ENCODE measurements at regions not wholly inside any gene's neighbourhood (a gene's known extent, or its start where the extent isn't known, plus 50 kb on each side); places are given as distances from the start of the nearest gene placed in this dataset.

DNA sequence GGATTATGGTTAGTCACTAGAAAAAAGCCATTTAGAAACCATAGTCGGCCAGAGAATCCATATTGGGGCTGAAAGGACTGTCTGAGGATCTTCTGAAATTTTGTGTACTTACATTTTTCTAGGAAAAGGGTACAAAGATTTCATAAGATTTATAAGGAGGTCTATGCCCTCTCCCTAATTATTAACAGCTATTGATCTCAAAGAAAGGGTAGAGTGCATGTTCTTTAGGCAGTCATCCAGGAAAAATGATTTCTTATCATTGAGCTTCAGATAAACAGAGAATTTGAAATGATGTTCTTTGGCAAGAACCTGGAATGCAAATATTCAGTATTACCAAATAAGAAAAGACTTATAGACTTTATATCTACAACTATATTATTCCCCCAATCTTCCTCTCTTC lies 195.3 kb downstream of the ACTR3 start:
- DNase-seq (no peak), ATAC-seq (ENCODE audit: insufficient read depth, low FRiP score) (no peak)
- Histone ChIP-seq H3K36me3 (ENCODE audit: control insufficient read depth in 4 of 4, insufficient read depth in 4 of 4, low read length in 4 of 4) (no peaks in the 10 kb centered on the region), H3K9me3 (ENCODE audit: control insufficient read depth in 4 of 4, insufficient read depth in 3 of 4, low read length in 3 of 4) (peaks cover 0 to 6% (median 0%) of the 10 kb centered on the region in 4 donors), H3K27me3 (ENCODE audit: control insufficient read depth in 3 of 3, insufficient read depth in 3 of 3, low read length in 2 of 3) (no peaks in the 10 kb centered on the region), H3K4me1 (ENCODE audit: control insufficient read depth in 5 of 5, insufficient read depth in 5 of 5, low read length in 5 of 5) (no peaks in the 10 kb centered on the region), H3K4me3 (no peak overlapping the region), H3K9ac (ENCODE audit: insufficient read depth in 1 of 2, low read length in 2 of 2) (no peak overlapping the region), H3K27ac (ENCODE audit: low read depth in 1 of 2, low read length in 1 of 2) (no peak overlapping the region)
- 47 to 66% methylated on average over 1 of the region's 1 CpG for whole genome bisulfite sequencing, 2 donors
- TF ChIP-seq, protein P1, sequence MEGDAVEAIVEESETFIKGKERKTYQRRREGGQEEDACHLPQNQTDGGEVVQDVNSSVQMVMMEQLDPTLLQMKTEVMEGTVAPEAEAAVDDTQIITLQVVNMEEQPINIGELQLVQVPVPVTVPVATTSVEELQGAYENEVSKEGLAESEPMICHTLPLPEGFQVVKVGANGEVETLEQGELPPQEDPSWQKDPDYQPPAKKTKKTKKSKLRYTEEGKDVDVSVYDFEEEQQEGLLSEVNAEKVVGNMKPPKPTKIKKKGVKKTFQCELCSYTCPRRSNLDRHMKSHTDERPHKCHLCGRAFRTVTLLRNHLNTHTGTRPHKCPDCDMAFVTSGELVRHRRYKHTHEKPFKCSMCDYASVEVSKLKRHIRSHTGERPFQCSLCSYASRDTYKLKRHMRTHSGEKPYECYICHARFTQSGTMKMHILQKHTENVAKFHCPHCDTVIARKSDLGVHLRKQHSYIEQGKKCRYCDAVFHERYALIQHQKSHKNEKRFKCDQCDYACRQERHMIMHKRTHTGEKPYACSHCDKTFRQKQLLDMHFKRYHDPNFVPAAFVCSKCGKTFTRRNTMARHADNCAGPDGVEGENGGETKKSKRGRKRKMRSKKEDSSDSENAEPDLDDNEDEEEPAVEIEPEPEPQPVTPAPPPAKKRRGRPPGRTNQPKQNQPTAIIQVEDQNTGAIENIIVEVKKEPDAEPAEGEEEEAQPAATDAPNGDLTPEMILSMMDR (IDR thresholded peaks at IDR 0.05; ENCODE audit: control extremely low read depth, extremely low read depth): no peak

- WGBS, 2 donors: 84 to 86% methylated on average over 4 of the region's 4 CpGs
- H3K4me3 ChIP-seq: no peak overlapping the region
- H3K36me3 ChIP-seq (ENCODE audit: control insufficient read depth in 4 of 4, insufficient read depth in 4 of 4, low read length in 4 of 4): no peaks in the 10 kb centered on the region
- no peak overlapping the region for H3K27ac ChIP-seq (ENCODE audit: low read depth in 1 of 2, low read length in 1 of 2)
- H3K9ac ChIP-seq (ENCODE audit: insufficient read depth in 1 of 2, low read length in 2 of 2): no peak overlapping the region
- DNase-seq: no peak
- TF ChIP-seq, protein P1 (IDR thresholded peaks at IDR 0.05; ENCODE audit: control extremely low read depth, extremely low read depth): no peak
- peaks cover 0 to 6% (median 0%) of the 10 kb centered on the region in 4 donors for H3K9me3 ChIP-seq (ENCODE audit: control insufficient read depth in 4 of 4, insufficient read depth in 3 of 4, low read length in 3 of 4)
- no peak for ATAC-seq (ENCODE audit: insufficient read depth, low FRiP score)
- no peaks in the 10 kb centered on the region for H3K27me3 ChIP-seq (ENCODE audit: control insufficient read depth in 3 of 3, insufficient read depth in 3 of 3, low read length in 2 of 3)
- H3K4me1 ChIP-seq (ENCODE audit: control insufficient read depth in 5 of 5, insufficient read depth in 5 of 5, low read length in 5 of 5): no peaks in the 10 kb centered on the region
Observed at GRCh38 chr2:114085992-114086391, 196.1 kb downstream of the ACTR3 start.

- WGBS, 2 donors: 83 to 88% methylated on average over 9 of the region's 9 CpGs
- TF ChIP-seq, protein P1 (IDR thresholded peaks at IDR 0.05; ENCODE audit: control extremely low read depth, extremely low read depth): no peak
- H3K4me1 ChIP-seq (ENCODE audit: control insufficient read depth in 5 of 5, insufficient read depth in 5 of 5, low read length in 5 of 5): no peaks in the 10 kb centered on the region
- no peak overlapping the region for H3K9ac ChIP-seq (ENCODE audit: insufficient read depth in 1 of 2, low read length in 2 of 2)
- no peak overlapping the region for H3K27ac ChIP-seq (ENCODE audit: low read depth in 1 of 2, low read length in 1 of 2)
- no peaks in the 10 kb centered on the region for H3K9me3 ChIP-seq (ENCODE audit: control insufficient read depth in 4 of 4, insufficient read depth in 3 of 4, low read length in 3 of 4)
- H3K36me3 ChIP-seq (ENCODE audit: control insufficient read depth in 4 of 4, insufficient read depth in 4 of 4, low read length in 4 of 4): no peaks in the 10 kb centered on the region
- DNase-seq (no peak), ATAC-seq (ENCODE audit: insufficient read depth, low FRiP score) (no peak)
- H3K4me3 ChIP-seq: no peak overlapping the region
- no peaks in the 10 kb centered on the region for H3K27me3 ChIP-seq (ENCODE audit: control insufficient read depth in 3 of 3, insufficient read depth in 3 of 3, low read length in 2 of 3)
Observed at GRCh38 chr2:114089636-114090319, 199.9 kb downstream of the ACTR3 start.

DNA sequence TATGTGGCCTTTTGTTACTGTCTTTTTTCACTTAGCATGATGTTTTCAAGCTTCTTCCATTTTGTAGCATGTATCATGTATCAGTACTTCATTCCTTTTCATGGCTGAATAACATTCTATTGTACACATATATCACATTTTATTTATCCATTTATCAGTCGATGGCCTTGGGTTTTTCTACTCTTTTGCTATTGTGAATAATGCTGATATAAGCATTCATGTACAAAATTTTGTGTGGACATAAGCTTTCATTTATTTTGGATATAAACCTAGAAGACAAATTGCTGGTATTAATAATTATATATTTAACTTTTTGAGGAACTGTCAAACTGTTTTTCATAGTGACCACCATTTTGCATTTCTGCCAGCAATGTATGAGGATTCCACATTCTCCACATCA lies 201.1 kb downstream of the ACTR3 start:
- TF ChIP-seq, protein P1 (IDR thresholded peaks at IDR 0.05; ENCODE audit: control extremely low read depth, extremely low read depth): no peak
- 93 to 94% methylated on average over 1 of the region's 1 CpG for WGBS, 2 donors
- no peaks in the 10 kb centered on the region for H3K4me1 ChIP-seq (ENCODE audit: control insufficient read depth in 5 of 5, insufficient read depth in 5 of 5, low read length in 5 of 5)
- no peak overlapping the region for H3K4me3 ChIP-seq
- no peak overlapping the region for H3K27ac ChIP-seq (ENCODE audit: low read depth in 1 of 2, low read length in 1 of 2)
- DNase-seq: no peak
- no peak overlapping the region for H3K9ac ChIP-seq (ENCODE audit: insufficient read depth in 1 of 2, low read length in 2 of 2)
- H3K9me3 ChIP-seq (ENCODE audit: control insufficient read depth in 4 of 4, insufficient read depth in 3 of 4, low read length in 3 of 4): no peaks in the 10 kb centered on the region
- no peaks in the 10 kb centered on the region for H3K36me3 ChIP-seq (ENCODE audit: control insufficient read depth in 4 of 4, insufficient read depth in 4 of 4, low read length in 4 of 4)
- ATAC-seq (ENCODE audit: insufficient read depth, low FRiP score): no peak
- H3K27me3 ChIP-seq (ENCODE audit: control insufficient read depth in 3 of 3, insufficient read depth in 3 of 3, low read length in 2 of 3): no peaks in the 10 kb centered on the region

Data from lung (tissue), 11 donors.